ENCODE measurements at regions not wholly inside any gene's neighbourhood (a gene's known extent, or its start where the extent isn't known, plus 50 kb on each side); places are given as distances from the start of the nearest gene placed in this dataset.
"Not testable (repeated sequence)": the region's sequence is repeated elsewhere in the genome, so short reads cannot be mapped to it uniquely, and the experiment has no call there.

GRCh38 chr16:9599415-9600120 is 508.1 kb downstream of the HAPSTR1 start:
- DNase-seq = no peak

GRCh38 chr16:9602189-9602588 is 510.7 kb downstream of the HAPSTR1 start:
- no peak for DNase-seq

GRCh38 chr16:9603316-9603715 is 511.9 kb downstream of the HAPSTR1 start:
- DNase-seq = no peak

- DNase-seq = no peak
These were observed 516.2 kb downstream of the HAPSTR1 start for GRCh38 chr16:9607515-9608230.

GRCh38 chr16:9610727-9611126 is 519.3 kb downstream of the HAPSTR1 start:
- no peak for DNase-seq

- no peak for DNase-seq
These were observed 520.8 kb downstream of the HAPSTR1 start for GRCh38 chr16:9612267-9612666.

- DNase-seq = no peak
These were observed 522.9 kb downstream of the HAPSTR1 start for GRCh38 chr16:9614389-9614788.

- DNase-seq = no peak
These were observed 530.8 kb downstream of the HAPSTR1 start for GRCh38 chr16:9622268-9622667.

- no peak for DNase-seq
These were observed 533.7 kb downstream of the HAPSTR1 start for GRCh38 chr16:9625122-9625521.

GRCh38 chr16:9627427-9627826 is 536.0 kb downstream of the HAPSTR1 start:
- no peak for DNase-seq

GRCh38 chr16:9630119-9630518 is 538.7 kb downstream of the HAPSTR1 start:
- no peak for DNase-seq

GRCh38 chr16:9630985-9631384 is 539.5 kb downstream of the HAPSTR1 start:
- DNase-seq = no peak

- DNase-seq = no peak
These were observed 542.4 kb downstream of the HAPSTR1 start for GRCh38 chr16:9633844-9634243.

GRCh38 chr16:9635150-9635720 is 543.8 kb downstream of the HAPSTR1 start:
- DNase-seq = not testable (repeated sequence)

- DNase-seq = no peak
These were observed 538.0 kb downstream of the GRIN2A start for GRCh38 chr16:9644258-9644657.

GRCh38 chr16:9645911-9646310 is 536.3 kb downstream of the GRIN2A start:
- DNase-seq = no peak

- DNase-seq = no peak
These were observed 534.1 kb downstream of the GRIN2A start for GRCh38 chr16:9647981-9648701.

GRCh38 chr16:9650284-9650683 is 531.9 kb downstream of the GRIN2A start:
- DNase-seq = no peak

- DNase-seq = no peak
These were observed 527.2 kb downstream of the GRIN2A start for GRCh38 chr16:9655051-9655450.

- no peak for DNase-seq
These were observed 524.6 kb downstream of the GRIN2A start for GRCh38 chr16:9657641-9658040.

GRCh38 chr16:9658164-9658563 is 524.1 kb downstream of the GRIN2A start:
- no peak for DNase-seq

- no peak for DNase-seq
These were observed 523.6 kb downstream of the GRIN2A start for GRCh38 chr16:9658586-9658985.

- DNase-seq = no peak
These were observed 521.3 kb downstream of the GRIN2A start for GRCh38 chr16:9660898-9661297.
